LNCAP (cell line): ENCODE measurements at regions not wholly inside any gene's neighbourhood (a gene's known extent, or its start where the extent isn't known, plus 50 kb on each side); places are given as distances from the start of the nearest gene placed in this dataset.

Experiments
- CTCF ChIP-seq: fragments of 450-650 bp; IDR thresholded peaks from 2 replicates; pipeline ENCODE4 v1.5.1; 2017; ENCODE audit warnings: mild to moderate bottlenecking

GRCh38 chr6:81812401-81812800 is 59.9 kb upstream of the TENT5A start:
- no peak for TF ChIP-seq CTCF

GRCh38 chr6:81808851-81809570 is 56.5 kb upstream of the TENT5A start:
- TF ChIP-seq CTCF = no peak

GRCh38 chr6:81806793-81807565 is 54.5 kb upstream of the TENT5A start:
- TF ChIP-seq CTCF = no peak

GRCh38 chr6:81802356-81802755 is 49.9 kb upstream of the TENT5A start:
- no peak for TF ChIP-seq CTCF
